ENCODE measurements at regions not wholly inside any gene's neighbourhood (a gene's known extent, or its start where the extent isn't known, plus 50 kb on each side); places are given as distances from the start of the nearest gene placed in this dataset.
"Not testable (repeated sequence)": the region's sequence is repeated elsewhere in the genome, so short reads cannot be mapped to it uniquely, and the experiment has no call there.

DNA sequence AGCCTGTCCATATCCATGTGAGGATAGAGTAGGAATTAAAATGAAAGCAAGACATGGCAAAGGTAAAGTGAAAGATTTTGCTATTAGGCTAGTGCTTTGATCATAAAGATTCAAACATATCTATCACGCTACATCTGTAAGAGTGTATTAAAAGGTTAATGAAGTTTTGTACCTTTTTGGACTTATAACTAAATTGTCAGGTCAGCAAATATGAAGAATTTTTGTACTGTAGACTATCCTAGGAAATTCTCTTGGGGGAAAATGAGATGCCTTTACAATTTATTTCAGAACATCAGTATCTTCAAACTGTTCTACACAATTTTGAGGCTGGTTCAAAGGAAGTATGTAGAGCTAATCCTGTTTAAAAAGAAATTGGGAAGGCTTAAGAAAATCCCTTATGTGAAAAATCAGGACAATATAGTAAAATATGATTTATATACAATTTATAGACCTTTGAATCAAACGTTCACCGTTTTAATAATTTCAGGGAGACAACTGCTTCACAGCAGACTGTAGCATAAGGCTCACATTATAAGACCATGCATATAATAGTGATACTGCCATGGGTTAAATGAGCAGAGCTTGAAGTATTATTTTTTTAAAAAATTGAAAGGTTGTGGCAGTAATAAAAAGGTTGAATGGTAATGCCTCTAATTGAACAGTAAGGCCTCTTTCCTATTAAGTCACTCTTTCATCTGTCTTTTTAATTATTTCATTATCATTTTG, 639.5 kb upstream of the ARRDC3 start:
- Histone ChIP-seq H3K27me3 (no peaks in the 10 kb centered on the region), H3K4me1 (no peaks in the 10 kb centered on the region), H3K36me3 (no peaks in the 10 kb centered on the region), H3K9me3 (no peaks in the 10 kb centered on the region), H3K4me3 (no peak overlapping the region), H3K27ac (no peak overlapping the region)
- DNase-seq: no peak
- intact Hi-C loops (cut with DNase I; ENCODE audit: low total_unique reads): no loop called here
- TF ChIP-seq CTCF (IDR thresholded peaks at IDR 0.05): no peak

DNA sequence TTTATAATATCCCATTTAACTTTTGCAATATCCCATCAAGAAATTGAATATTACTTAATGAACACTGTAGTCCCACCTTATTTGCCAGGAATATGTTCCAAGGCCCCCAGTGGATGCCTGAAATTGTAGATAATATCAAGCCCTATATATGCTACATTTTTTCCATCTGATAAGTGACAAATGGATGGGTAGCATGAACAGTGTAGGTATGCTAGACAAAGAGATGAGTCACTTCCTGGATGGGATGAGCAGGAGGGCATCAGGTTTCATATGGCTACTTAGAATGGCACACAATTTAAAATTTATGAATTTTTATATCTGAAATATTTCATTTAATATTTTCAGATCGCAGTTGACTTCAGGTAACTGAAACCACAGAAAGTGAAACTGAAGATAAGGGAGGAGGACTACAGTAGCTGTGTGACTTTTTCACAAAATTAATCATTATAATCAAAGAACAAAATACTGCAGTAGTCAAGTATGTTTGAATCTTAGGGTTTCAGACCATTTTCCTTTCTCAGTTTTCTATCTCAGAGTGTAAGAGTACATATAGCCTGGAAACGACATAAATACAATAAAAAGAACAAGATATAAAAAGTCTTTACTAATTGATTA, 636.4 kb upstream of the ARRDC3 start:
- Histone ChIP-seq H3K9me3 (no peaks in the 10 kb centered on the region), H3K4me3 (no peak overlapping the region), H3K27me3 (no peaks in the 10 kb centered on the region), H3K36me3 (no peaks in the 10 kb centered on the region), H3K27ac (no peak overlapping the region), H3K4me1 (no peaks in the 10 kb centered on the region)
- no peak for TF ChIP-seq CTCF (IDR thresholded peaks at IDR 0.05)
- no peak for DNase-seq
- intact Hi-C loops (cut with DNase I; ENCODE audit: low total_unique reads): no loop called here

- Histone ChIP-seq H3K4me3 (no peak overlapping the region), H3K27ac (no peak overlapping the region), H3K4me1 (no peaks in the 10 kb centered on the region), H3K9me3 (no peaks in the 10 kb centered on the region), H3K36me3 (no peaks in the 10 kb centered on the region), H3K27me3 (no peaks in the 10 kb centered on the region)
- no peak for DNase-seq
- intact Hi-C loops (cut with DNase I; ENCODE audit: low total_unique reads): no loop called here
- TF ChIP-seq CTCF (IDR thresholded peaks at IDR 0.05): no peak
Observed at GRCh38 chr5:92017776-92018175, 634.7 kb upstream of the ARRDC3 start.

GRCh38 chr5:92011845-92012244, 628.7 kb upstream of the ARRDC3 start:
- DNase-seq; H3K9me3 ChIP-seq; H3K4me1 ChIP-seq; H3K36me3 ChIP-seq; H3K27me3 ChIP-seq; intact Hi-C loops (cut with DNase I; ENCODE audit: low total_unique reads); H3K4me3 ChIP-seq; H3K27ac ChIP-seq: not testable (repeated sequence)

DNA sequence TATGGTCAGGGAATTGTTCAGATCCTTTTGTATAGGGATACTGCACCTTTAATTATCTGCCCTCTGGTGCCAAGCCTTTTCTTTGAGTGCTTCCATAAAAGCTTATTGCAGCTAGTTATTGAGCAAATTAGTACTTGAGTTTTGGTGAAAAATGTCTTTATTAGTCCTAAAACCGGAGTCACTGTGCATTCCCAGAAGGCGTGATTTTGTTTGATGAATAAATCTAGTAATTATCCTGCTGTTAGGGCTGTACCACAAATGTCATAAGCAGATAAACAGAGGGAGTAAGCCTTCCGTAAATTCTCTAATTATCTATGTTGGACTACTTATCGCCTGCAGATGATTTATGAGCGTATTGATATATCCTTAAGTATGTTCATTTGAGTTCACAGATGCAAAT, 620.7 kb upstream of the ARRDC3 start:
- Histone ChIP-seq H3K36me3 (no peaks in the 10 kb centered on the region), H3K27me3 (no peaks in the 10 kb centered on the region), H3K4me1 (no peaks in the 10 kb centered on the region), H3K9me3 (no peaks in the 10 kb centered on the region), H3K4me3 (no peak overlapping the region), H3K27ac (no peak overlapping the region)
- no peak for DNase-seq
- TF ChIP-seq CTCF (IDR thresholded peaks at IDR 0.05): no peak
- intact Hi-C loops (cut with DNase I; ENCODE audit: low total_unique reads): no loop called here

GRCh38 chr5:92002721-92003274, 619.7 kb upstream of the ARRDC3 start:
- no peak for DNase-seq
- H3K4me1 ChIP-seq: no peaks in the 10 kb centered on the region
- no peak overlapping the region for H3K27ac ChIP-seq
- no peak for TF ChIP-seq CTCF (IDR thresholded peaks at IDR 0.05)
- no peaks in the 10 kb centered on the region for H3K27me3 ChIP-seq
- no peaks in the 10 kb centered on the region for H3K36me3 ChIP-seq
- no peak overlapping the region for H3K4me3 ChIP-seq
- H3K9me3 ChIP-seq: no peaks in the 10 kb centered on the region
- intact Hi-C loops (cut with DNase I; ENCODE audit: low total_unique reads): no loop called here

Measured in tibial artery (tissue), 4 donors.